Progenitor cell of endocrine pancreas (in vitro differentiated cells): ENCODE measurements at regions not wholly inside any gene's neighbourhood (a gene's known extent, or its start where the extent isn't known, plus 50 kb on each side); places are given as distances from the start of the nearest gene placed in this dataset.
"Not testable (repeated sequence)": the region's sequence is repeated elsewhere in the genome, so short reads cannot be mapped to it uniquely, and the experiment has no call there.

Experiments
- DNase-seq: peaks from one replicate; pipeline ENCODE4 v3.0.0; 2021; ENCODE audit warnings: low spot score; ENCODE audit not compliant: unreplicated experiment
- H3K27ac Mint-ChIP-seq: 2 replicates; pipeline ENCODE4 v1.8.0; 2021; ENCODE audit warnings: mild to moderate bottlenecking, moderate library complexity, mixed read lengths
- H3K27me3 Mint-ChIP-seq: 2 replicates; pipeline ENCODE4 v1.8.0; 2021; ENCODE audit warnings: mixed read lengths
- H3K36me3 Mint-ChIP-seq: 2 replicates; pipeline ENCODE4 v1.8.0; 2022; ENCODE audit warnings: mixed read lengths; ENCODE audit not compliant: insufficient read depth
- H3K4me1 Mint-ChIP-seq: 2 replicates; pipeline ENCODE4 v1.8.0; 2021; ENCODE audit warnings: low read depth, mixed read lengths
- H3K4me3 Mint-ChIP-seq: 2 replicates; pipeline ENCODE4 v1.8.0; 2021; ENCODE audit warnings: low read depth, mild to moderate bottlenecking, moderate library complexity, mixed read lengths
- H3K9me3 Mint-ChIP-seq: 2 replicates; pipeline ENCODE4 v1.8.0; 2021; ENCODE audit warnings: low read depth, mixed read lengths
- CTCF ChIP-seq: fragments of 200-600 bp; sonication (generic); IDR thresholded peaks from one replicate; pipeline ENCODE4 v1.5.0; 2021; ENCODE audit warnings: antibody characterized with exemption, mild to moderate bottlenecking; ENCODE audit not compliant: unreplicated experiment

DNA sequence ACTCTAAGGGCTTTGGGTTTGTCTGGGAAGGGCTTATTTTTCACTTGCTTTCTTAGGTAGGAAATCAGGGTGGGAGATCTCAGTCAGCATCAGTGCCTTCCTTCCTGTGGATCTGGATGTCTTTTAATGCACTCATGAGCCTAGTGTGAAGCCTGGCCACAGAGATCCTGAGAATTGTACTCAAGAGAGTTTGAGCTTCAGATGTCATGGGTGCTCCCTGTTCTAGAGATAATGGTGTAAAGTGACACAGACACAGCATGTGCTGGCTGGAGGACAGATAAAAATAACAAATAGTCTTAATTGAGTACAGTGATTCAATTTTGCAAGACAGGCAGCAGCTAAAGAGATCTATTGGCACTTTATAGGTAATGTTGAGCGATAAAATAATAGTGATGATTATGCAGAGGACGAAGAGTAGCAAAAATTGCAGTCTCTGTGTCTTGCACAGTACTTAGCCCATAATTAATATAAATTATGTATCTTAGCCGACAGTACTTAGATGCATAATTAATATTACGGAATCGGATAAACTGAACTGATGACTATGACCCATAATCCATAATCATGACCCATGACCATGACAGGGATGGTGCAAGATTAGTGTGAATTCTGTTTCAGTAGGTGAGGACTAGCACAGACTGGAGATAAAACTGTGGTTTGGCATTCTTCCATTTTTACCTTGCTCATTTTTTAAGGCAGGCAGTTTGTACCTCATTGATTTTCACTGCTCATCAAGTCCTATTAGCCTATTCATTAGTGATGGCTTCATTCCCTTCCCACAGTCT, 408.7 kb upstream of the PIK3R1 start:
- Mint-ChIP-seq H3K9me3 (peaks cover 3% of the 10 kb centered on the region), H3K4me1 (peaks cover 10% of the 10 kb centered on the region), H3K4me3 (no peak overlapping the region), H3K36me3 (peaks cover 1% of the 10 kb centered on the region), H3K27ac (no peak overlapping the region), H3K27me3 (peaks cover 10% of the 10 kb centered on the region)
- no peak for TF ChIP-seq CTCF
- DNase-seq = no peak

DNA sequence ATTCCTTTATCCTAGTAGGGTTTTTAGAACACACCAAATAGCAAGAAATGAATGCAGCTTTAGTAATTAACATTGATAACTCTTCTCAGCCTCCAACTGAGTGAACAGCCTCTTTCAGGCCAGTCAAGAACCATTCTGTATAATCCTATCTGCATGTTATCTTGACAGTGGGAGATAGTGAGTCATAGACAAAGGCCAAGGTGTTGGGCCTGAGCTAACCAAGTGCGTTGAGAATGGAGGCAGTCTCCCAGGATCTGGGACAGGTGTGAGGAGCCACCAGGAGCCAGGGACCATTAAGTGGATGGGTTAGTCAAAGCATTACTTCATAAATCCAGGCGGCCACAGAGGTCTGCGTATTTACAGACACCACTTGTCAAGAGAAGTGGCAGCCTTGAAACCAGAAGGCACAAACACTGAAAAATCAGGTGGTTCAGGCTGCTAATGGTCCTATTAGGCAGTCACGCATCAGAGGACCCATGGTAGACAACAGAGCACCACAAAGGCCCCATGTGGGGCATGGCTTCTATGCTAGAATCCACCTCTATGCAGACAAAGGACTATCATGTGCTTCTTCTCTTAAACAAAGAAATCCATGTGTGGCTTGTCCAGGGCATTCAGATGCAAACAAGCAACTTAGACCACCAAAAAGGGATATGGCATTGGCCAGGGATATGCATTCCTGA, 409.7 kb upstream of the PIK3R1 start:
- H3K9me3 Mint-ChIP-seq = peaks cover 3% of the 10 kb centered on the region
- no peak overlapping the region for H3K4me3 Mint-ChIP-seq
- H3K27me3 Mint-ChIP-seq = peaks cover 7% of the 10 kb centered on the region
- H3K4me1 Mint-ChIP-seq = peaks cover 10% of the 10 kb centered on the region
- DNase-seq = no peak
- H3K27ac Mint-ChIP-seq = peak overlapping the region; percentile 51
- TF ChIP-seq CTCF = no peak
- peaks cover 1% of the 10 kb centered on the region for H3K36me3 Mint-ChIP-seq

DNA sequence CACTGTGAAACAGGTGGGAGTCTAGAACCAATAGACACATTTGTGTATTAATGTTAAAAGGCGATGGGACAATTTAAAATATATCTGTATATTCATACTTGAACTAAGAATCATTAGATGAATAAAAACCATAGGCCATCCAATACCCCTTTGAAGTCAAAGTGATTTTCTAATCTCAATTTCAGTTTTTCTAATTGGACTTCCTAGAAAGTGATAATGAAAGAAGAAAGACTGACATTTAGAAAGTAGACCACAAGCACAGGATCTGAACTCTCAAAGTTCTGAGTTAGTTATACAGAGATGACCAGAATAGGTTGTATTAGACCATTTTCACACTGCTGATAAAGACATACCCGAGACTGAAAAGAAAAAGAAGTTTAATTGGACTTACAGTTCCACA, 412.8 kb upstream of the PIK3R1 start:
- Mint-ChIP-seq H3K36me3 (peaks cover 4% of the 10 kb centered on the region), H3K27ac (no peak overlapping the region), H3K27me3 (no peaks in the 10 kb centered on the region), H3K4me3 (no peak overlapping the region), H3K9me3 (peaks cover 16% of the 10 kb centered on the region), H3K4me1 (peaks cover 8% of the 10 kb centered on the region)
- DNase-seq = no peak
- no peak for TF ChIP-seq CTCF

DNA sequence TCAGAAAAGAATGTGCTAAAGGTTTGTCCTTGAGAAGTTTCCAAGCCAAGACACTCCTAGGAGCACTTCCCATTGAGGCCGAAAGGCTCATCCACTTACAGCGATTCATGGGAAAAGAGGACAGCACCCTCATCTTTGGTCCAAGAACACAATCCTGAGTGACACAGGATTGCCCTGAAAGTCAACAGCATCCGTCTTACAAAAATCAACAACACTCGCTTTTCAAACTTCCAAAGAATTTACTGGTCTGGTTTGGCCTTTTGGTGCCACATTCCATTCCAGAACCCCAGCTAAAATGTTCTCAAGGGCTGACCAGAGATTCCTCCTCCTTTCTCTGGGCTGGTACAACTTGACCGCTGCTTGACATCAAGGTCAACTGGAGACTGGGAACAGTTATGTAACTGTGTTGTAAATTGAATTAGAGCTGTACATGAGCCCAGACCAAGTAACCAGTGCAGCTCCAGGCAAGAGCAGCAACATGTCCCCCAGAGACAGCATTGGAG, 415.8 kb upstream of the PIK3R1 start:
- Mint-ChIP-seq H3K36me3 (peaks cover 4% of the 10 kb centered on the region), H3K4me1 (no peaks in the 10 kb centered on the region), H3K27me3 (no peaks in the 10 kb centered on the region), H3K4me3 (no peak overlapping the region), H3K9me3 (peaks cover 20% of the 10 kb centered on the region), H3K27ac (no peak overlapping the region)
- DNase-seq = no peak
- no peak for TF ChIP-seq CTCF

DNA sequence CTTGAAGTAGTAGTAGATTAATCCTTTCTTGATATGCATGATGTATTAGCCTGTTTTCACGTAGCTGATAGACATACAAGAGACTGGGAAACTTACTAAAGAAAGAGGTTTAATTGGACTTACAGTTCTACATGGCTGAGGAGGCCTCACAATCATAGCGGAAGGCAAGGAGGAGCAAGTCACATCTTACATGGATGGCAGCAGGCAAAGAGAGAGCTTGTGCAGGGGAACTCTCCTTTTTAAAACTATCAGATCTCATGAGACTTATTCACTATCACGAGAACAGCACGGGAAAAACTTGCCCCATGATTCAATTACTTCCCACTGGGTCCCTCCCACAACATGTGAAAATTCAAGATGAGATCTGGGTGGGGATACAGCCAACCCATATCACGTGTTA, 417.1 kb upstream of the PIK3R1 start:
- not testable (repeated sequence) for H3K27ac Mint-ChIP-seq, H3K27me3 Mint-ChIP-seq, H3K36me3 Mint-ChIP-seq, H3K4me3 Mint-ChIP-seq, H3K4me1 Mint-ChIP-seq, DNase-seq
- peaks cover 20% of the 10 kb centered on the region for H3K9me3 Mint-ChIP-seq
